ENCODE measurements at regions not wholly inside any gene's neighbourhood (a gene's known extent, or its start where the extent isn't known, plus 50 kb on each side); places are given as distances from the start of the nearest gene placed in this dataset.
"Not testable (repeated sequence)": the region's sequence is repeated elsewhere in the genome, so short reads cannot be mapped to it uniquely, and the experiment has no call there.

DNA sequence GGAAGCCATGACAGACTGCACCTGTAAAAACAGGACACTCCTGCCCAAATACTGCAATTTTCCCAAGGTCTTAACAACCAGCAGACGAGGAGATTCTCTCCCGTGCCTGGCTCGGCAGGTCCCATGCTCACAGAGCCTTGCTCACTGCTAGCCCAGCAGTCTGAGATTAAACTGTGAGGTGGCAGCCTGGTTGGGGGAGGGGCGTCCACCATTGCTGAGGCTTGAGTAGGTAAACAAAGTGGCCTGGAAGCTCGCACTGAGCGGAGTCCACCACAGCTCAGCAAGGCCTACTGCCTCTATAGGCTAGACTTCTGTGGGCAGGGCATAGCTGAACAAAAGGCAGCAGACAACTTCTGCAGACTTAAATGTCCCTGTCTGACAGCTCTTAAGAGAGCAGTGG is 80.3 kb downstream of the ANXA5 start:
- not testable (repeated sequence) for DNase-seq

DNA sequence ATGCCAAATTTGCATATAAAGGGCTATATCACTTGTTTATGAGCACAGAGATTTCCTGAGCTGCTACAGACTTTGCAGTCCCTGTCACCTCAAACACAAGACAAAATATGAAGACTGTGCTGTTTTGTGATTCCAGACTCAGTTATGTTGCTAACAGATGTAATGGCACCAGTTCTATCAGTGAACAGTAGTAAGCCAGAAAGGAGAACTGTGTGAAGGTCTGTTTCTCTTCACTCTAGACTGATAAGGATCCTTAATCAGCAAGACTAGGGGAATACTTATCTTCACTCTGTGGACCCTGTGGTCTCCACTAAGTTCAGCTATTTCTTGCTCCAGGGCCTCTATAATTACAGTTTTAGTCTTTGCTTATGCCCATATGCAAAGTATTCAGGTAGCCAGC is 82.7 kb downstream of the ANXA5 start:
- no peak for DNase-seq

- DNase-seq, result no peak
Measured at GRCh38 chr4:121599049-121599448, 97.7 kb downstream of the ANXA5 start.

- DNase-seq, result peak; percentile 43
Measured at GRCh38 chr4:121597346-121597934, 99.3 kb downstream of the ANXA5 start.

DNA sequence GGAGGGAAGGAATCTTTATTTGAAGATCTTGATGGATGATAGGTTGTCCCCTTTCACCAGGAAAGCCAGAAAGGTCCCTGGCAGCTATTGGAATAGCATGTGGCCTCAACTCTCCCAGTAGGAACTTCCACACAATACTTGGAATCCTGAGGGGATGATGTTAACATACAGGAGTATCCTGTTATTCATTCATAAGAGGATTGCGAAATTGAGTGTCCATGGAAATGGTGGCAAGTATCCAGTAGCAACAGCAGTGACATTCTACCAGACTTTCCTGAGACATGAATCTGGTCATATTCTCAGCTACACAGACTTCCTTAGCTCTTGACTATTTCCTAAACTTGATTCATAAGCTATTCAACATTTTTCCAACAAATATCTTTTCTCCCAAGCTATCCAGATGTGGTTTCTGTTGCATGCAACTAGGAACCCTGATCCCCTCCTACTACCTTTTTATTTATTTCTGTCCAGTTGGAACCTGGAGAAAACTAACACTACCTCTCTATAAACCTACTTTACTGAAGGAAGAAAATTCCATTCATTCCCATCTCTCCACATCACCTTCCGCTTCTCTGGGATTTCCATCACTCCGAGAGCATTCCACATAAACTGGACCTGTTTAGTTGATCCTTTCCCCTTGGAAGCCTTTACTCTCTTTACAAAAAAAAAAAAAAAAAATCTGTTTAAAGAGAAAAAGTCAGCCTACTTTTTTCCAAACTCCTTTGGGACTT is 101.8 kb downstream of the ANXA5 start:
- DNase-seq, result no peak

- no peak for DNase-seq
Measured at GRCh38 chr4:121593760-121594159, 103.0 kb downstream of the ANXA5 start.

DNA sequence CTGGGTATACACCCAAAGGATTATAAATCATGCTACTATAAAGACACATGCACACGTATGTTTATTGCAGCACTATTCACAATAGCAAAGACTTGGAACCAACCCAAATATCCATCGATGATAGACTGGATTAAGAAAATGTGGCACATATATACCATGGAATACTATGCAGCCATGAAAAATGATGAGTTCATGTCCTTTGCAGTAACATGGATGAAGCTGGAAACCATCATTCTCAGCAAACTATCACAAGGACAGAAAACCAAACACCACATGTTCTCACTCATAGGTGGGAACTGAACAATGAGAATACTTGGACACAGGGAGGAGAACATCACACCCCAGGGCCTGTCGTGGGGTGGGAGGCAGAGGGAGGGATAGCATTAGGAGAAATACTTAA is 104.5 kb downstream of the ANXA5 start:
- not testable (repeated sequence) for DNase-seq

- no peak for DNase-seq
Measured at GRCh38 chr4:121584836-121585235, 111.9 kb downstream of the ANXA5 start.

- no peak for DNase-seq
Measured at GRCh38 chr4:121583396-121583795, 113.4 kb downstream of the ANXA5 start.

- DNase-seq, result no peak
Measured at GRCh38 chr4:121582296-121582695, 114.5 kb downstream of the ANXA5 start.

DNA sequence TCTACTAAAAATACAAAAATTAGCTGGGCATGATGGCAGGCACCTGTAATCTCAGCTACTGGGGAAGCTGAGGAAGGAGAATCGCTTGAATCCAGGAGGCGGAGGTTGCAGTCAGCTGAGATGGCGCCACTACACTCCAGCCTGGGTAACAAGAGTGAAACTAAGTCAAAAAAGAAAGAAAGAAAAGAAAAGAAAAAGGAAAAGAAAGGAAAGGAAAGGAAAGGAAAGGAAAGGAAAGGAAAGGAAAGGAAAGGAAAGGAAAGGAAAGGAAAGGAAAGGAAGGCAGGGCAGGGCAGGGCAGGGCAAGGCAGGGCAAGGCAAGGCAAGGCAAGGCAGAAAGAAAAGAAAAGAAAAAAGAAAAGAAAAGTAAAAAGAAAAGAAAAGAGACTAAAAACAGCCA is 121.4 kb downstream of the ANXA5 start:
- DNase-seq, result not testable (repeated sequence)

DNA sequence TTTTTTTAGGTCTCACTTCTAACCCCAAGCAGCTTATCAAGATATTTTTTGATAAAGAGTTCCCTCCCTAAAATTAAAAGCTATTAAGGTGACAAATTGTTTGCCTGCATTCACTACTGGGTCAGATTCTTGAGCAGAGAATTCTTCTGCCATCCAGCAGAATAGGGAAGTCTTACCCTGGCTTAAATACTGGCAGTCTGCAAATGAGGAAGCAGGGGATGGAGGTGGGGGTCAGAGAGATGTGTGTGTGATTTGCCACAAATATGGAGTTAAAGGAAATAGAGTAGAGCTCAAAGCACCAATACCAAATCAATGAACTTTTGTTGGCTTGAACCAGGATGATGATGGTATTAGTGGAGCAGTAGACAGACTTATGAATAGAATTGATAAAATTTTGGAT is 122.2 kb downstream of the ANXA5 start:
- no peak for DNase-seq

- no peak for DNase-seq
Measured at GRCh38 chr4:121567748-121568147, 129.0 kb downstream of the ANXA5 start.

DNA sequence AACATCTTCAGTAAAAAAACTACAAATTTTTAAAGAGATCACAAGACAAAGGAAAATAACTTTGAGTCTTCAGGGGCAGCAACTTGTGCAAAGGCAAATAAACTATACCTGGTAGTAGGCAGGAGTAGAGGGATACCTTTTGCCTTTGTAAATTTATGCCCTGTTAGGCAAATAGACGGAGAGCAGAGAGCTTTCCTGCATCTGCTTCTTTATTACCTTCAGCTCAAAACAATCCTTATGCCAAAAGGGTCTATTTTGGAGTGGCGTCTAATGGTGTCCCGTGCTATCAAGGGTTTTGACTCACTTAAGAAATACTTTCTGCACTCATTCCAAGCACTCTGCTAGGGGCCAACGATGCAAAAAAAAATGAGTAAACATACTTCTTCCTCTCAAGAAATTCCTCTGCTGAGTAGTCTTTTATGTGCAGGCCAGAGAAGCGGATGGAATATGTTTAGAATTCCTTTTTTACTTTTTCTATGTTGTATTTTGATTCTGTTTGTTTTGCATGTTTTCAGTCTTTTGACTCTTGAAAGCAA is 131.9 kb downstream of the ANXA5 start:
- DNase-seq, result no peak

- DNase-seq, result no peak
Measured at GRCh38 chr4:121562811-121563210, 134.0 kb downstream of the ANXA5 start.

GRCh38 chr4:121555315-121556107 is 141.3 kb downstream of the ANXA5 start:
- no peak for DNase-seq

- no peak for DNase-seq
Measured at GRCh38 chr4:121554382-121554781, 142.4 kb downstream of the ANXA5 start.

DNA sequence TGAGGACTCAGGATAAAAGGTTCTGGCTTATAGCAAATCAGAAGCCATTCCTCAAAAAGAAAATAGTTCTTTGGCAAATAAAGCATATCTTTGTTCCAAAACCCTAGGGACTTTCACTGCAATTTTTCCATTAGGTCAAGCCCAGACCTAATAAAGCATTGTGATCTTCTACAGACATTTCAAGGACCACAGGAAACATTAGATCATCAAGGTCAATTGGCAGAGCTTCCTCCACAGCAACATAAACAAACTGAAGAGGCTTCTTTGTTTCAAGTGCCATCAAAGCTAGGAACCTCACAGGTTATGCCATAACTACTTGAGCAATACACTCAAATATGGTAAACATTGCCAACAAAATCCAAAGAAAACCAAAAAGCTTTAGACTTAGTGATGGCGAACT is 144.9 kb downstream of the ANXA5 start:
- DNase-seq, result no peak

DNA sequence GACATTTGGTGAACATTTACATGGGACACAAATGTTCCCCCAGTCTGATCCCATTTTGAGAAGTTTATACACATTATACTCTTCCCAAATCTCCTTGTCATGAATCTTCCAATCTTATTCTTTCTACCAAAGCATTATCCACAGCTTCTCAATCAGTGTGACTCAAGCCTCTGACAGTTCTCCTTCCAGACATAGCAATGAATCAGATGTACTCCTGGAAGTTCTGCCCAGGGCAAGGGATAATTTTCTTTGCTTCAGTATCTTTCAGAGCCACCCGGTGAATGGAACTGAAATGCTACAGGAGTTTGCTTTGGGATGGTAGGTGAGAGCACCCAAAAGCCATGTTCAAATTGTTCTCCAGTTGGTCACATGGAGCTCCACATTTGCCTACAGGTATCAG is 145.5 kb downstream of the ANXA5 start:
- DNase-seq, result no peak

DNA sequence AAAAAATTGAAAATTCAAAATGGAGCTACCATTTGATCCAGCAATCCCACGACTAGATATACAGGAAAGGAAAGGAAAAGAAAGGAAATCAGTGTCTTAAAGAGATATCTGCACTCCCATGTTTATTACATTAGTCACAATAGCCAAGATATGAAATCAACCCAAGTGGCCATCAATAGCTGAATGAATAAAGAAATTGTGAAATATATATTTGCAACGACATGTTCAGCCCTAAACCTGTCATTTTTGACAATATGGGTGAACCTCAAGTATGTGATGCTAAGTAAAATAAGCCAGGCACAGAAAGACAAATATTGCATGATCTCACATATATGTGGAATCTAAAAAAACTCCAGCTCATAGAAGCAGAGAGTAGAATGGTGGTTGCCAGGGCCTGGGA is 155.1 kb downstream of the ANXA5 start:
- no peak for DNase-seq

DNA sequence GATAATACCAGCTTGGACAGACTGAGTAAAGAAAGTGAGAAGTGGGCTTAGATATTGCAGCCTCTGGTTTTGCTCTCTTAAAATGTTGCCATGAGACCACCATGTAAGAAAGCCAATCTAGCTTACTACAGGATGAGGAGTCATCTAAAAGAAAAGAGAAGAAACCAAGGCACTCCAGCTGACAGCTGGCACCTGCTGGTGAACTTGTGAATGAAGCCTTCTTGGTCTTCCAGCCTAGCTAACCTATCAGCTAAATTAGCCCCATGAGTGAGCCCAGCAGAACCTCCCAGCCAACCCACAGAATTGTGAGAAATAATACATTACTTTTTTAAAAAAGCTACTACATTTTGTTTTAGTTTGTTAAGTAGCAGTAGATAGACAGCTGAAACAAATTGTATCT is 154.5 kb upstream of the QRFPR start:
- no peak for DNase-seq

- DNase-seq, result no peak
Measured at GRCh38 chr4:121534187-121534586, 153.4 kb upstream of the QRFPR start.

DNA sequence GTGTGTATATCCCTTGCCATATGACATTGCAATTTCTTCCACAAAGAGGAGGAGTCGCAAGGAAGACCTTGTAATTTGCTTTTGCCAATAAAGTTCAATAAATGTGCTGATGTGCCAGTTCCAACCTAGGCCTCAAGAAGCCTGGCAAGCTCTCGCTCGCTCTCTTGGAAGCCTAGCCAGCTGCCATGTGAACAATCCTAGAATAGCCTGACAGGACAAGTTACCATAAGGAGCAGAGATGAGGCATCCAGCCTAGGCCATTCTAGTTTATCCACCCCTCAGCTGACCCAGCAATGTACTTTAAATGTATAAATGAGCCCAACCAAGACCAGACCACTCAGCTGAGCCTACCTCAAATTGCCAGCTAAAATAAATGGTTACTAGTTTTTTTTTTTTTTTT is 145.7 kb upstream of the QRFPR start:
- DNase-seq, result no peak

All from activated CD4-positive, alpha-beta T cell treated with anti-CD3 and anti-CD28 coated beads for 48 hours (primary cell).